GM12872 (cell line): ENCODE measurements at regions not wholly inside any gene's neighbourhood (a gene's known extent, or its start where the extent isn't known, plus 50 kb on each side); places are given as distances from the start of the nearest gene placed in this dataset.

Experiments used
- CTCF ChIP-seq: IDR thresholded peaks from 3 replicates; pipeline ENCODE4 v1.5.1; 2011; ENCODE audit warnings: low read depth, mild to moderate bottlenecking, low read length, moderate library complexity; ENCODE audit not compliant: insufficient read depth

GRCh38 chr7:82678716-82679115 lies 235.1 kb upstream of the CACNA2D1 start:
- TF ChIP-seq CTCF = no peak

GRCh38 chr7:82678259-82678658 lies 234.7 kb upstream of the CACNA2D1 start:
- TF ChIP-seq CTCF = no peak

GRCh38 chr7:82677493-82677892 lies 233.9 kb upstream of the CACNA2D1 start:
- TF ChIP-seq CTCF = no peak

- no peak for TF ChIP-seq CTCF
Measured at GRCh38 chr7:82676777-82677463, 233.3 kb upstream of the CACNA2D1 start.

GRCh38 chr7:82675396-82675795 lies 231.8 kb upstream of the CACNA2D1 start:
- no peak for TF ChIP-seq CTCF

GRCh38 chr7:82674268-82674667 lies 230.7 kb upstream of the CACNA2D1 start:
- no peak for TF ChIP-seq CTCF

- no peak for TF ChIP-seq CTCF
Measured at GRCh38 chr7:82672078-82672477, 228.5 kb upstream of the CACNA2D1 start.
